T-cell (primary cell): ENCODE measurements at regions not wholly inside any gene's neighbourhood (a gene's known extent, or its start where the extent isn't known, plus 50 kb on each side); places are given as distances from the start of the nearest gene placed in this dataset.
A peak's percentile ranks its signal among the peaks of the same experiment; 100 is the strongest.

ENCODE experiments used
- ATAC-seq, 4 experiments: fragments of 200-7000 bp in 3 of 4; fragments of 150-1000 bp in 1 of 4; cut with Tn5 transposase; replicated peaks in 1 of 4; 1 replicate in 3 of 4; 2 replicates in 1 of 4; pipeline ENCODE4 v1.10.0; 2021; ENCODE audit warnings: moderate library complexity in 3 of 4, mild to moderate bottlenecking in 2 of 4, moderate number of reproducible peaks in 1 of 4
- CTCF ChIA-PET, 2 donors: fragments of 300-600 bp; sonication (Branson Sonifier 250); formaldehyde crosslinking; loops; one replicate each; lab custom pipeline; 2022; ENCODE audit warnings: antibody characterized with exemption in 2 of 2; lab: Charles Lee
- POLR2A ChIA-PET, 2 donors: fragments of 300-600 bp; sonication (Branson Sonifier 250); formaldehyde crosslinking; loops; one replicate each; lab custom pipeline; 2022; ENCODE audit warnings: antibody characterized with exemption in 2 of 2; lab: Charles Lee
- DNase-seq, 35 experiments: peaks; one replicate each; pipeline versions ENCODE4 v3.0.0 to v3.0.0-alpha.2; 2013 to 2023
- H3K27ac ChIP-seq: one replicate; pipeline ENCODE4 v1.5.1; 2013; ENCODE audit warnings: low read length
- H3K27me3 ChIP-seq, 2 experiments: replicated peaks in 1 of 2; 1 replicate in 1 of 2; 2 replicates in 1 of 2; pipeline versions ENCODE4 v1.6.1 to v1.7.0; 2013; ENCODE audit warnings: low read length in 1 of 2, mixed read lengths in 1 of 2; ENCODE audit not compliant: control insufficient read depth in 2 of 2, insufficient read depth in 2 of 2; ENCODE audit errors: extremely low read depth in 1 of 2
- H3K36me3 ChIP-seq, 2 donors: 1 replicate in 1 of 2; 2 replicates in 1 of 2; pipeline versions ENCODE4 v1.6.1 to v1.7.0; 2013; ENCODE audit warnings: low read length in 1 of 2; ENCODE audit not compliant: control insufficient read depth in 2 of 2, insufficient read depth in 1 of 2; ENCODE audit errors: extremely low read depth in 1 of 2
- H3K4me1 ChIP-seq, 2 experiments: 1 replicate in 1 of 2; 2 replicates in 1 of 2; pipeline versions ENCODE4 v1.6.1 to v1.7.0; 2013; ENCODE audit warnings: low read length in 2 of 2, mixed read lengths in 1 of 2; ENCODE audit not compliant: insufficient read depth in 2 of 2, control insufficient read depth in 1 of 2; ENCODE audit errors: extremely low read depth in 1 of 2
- H3K4me3 ChIP-seq, 2 donors: 1 replicate in 1 of 2; 2 replicates in 1 of 2; pipeline versions ENCODE4 v1.5.1 to v1.7.0; 2013; ENCODE audit warnings: mild to moderate bottlenecking in 2 of 2, low read length in 1 of 2, moderate library complexity in 1 of 2; ENCODE audit not compliant: control insufficient read depth in 1 of 2; ENCODE audit errors: extremely low read depth in 1 of 2
- H3K9me3 ChIP-seq: 2 replicates; pipeline ENCODE4 v1.7.0; 2013
- H3K27ac Mint-ChIP-seq, 2 donors: one replicate each; pipeline ENCODE4 v1.8.0; 2020 to 2021; ENCODE audit warnings: mild to moderate bottlenecking in 2 of 2, mixed read lengths in 2 of 2
- H3K27me3 Mint-ChIP-seq, 2 donors: one replicate each; pipeline ENCODE4 v1.8.0; 2021 to 2022; ENCODE audit warnings: mixed read lengths in 2 of 2
- H3K36me3 Mint-ChIP-seq: one replicate; pipeline ENCODE4 v1.8.0; 2021; ENCODE audit warnings: mixed read lengths
- H3K4me1 Mint-ChIP-seq, 3 donors: one replicate each; pipeline ENCODE4 v1.8.0; 2020 to 2022; ENCODE audit warnings: mixed read lengths in 3 of 3, mild to moderate bottlenecking in 1 of 3
- H3K4me3 Mint-ChIP-seq, 3 donors: one replicate each; pipeline ENCODE4 v1.8.0; 2020 to 2022; ENCODE audit warnings: mild to moderate bottlenecking in 3 of 3, mixed read lengths in 3 of 3, moderate library complexity in 3 of 3
- H3K9me3 Mint-ChIP-seq, 3 donors: one replicate each; pipeline ENCODE4 v1.8.0; 2020 to 2022; ENCODE audit warnings: mixed read lengths in 3 of 3
- WGBS: methylation state at CpG from one replicate; pipeline ENCODE4 v1.1.5; 2013; ENCODE audit warnings: missing lambda C conversion rate; ENCODE audit not compliant: insufficient coverage; 5-methylcytosine and 5-hydroxymethylcytosine counted together

GRCh38 chr10:131843881-131844284 lies 56.9 kb upstream of the PPP2R2D start:
- Histone ChIP-seq H3K27me3 (peaks cover 0 to 22% of the 10 kb centered on the region in 2 experiments), H3K9me3 (no peaks in the 10 kb centered on the region), H3K36me3 (no peaks in the 10 kb centered on the region), H3K27ac (no peak overlapping the region), H3K4me1 (no peaks in the 10 kb centered on the region), H3K4me3 (no peak overlapping the region)
- DNase-seq (peak in 1 of 35 experiments; percentile 9), ATAC-seq (no peak)
- H3K36me3 Mint-ChIP-seq = no peaks in the 10 kb centered on the region
- WGBS = 92% methylated on average over 11 of the region's 16 CpGs
- ChIA-PET CTCF (no interaction called here), POLR2A (no interaction called here)
- H3K27me3 Mint-ChIP-seq = peaks cover 0 to 8% of the 10 kb centered on the region in 2 donors
- no peaks in the 10 kb centered on the region for H3K9me3 Mint-ChIP-seq
- no peaks in the 10 kb centered on the region for H3K4me1 Mint-ChIP-seq
- no peak overlapping the region for H3K27ac Mint-ChIP-seq
- no peak overlapping the region for H3K4me3 Mint-ChIP-seq

GRCh38 chr10:131844529-131845084 lies 56.2 kb upstream of the PPP2R2D start:
- Histone ChIP-seq H3K4me1 (no peaks in the 10 kb centered on the region), H3K9me3 (no peaks in the 10 kb centered on the region), H3K4me3 (no peak overlapping the region), H3K27ac (no peak overlapping the region), H3K27me3 (peaks cover 0 to 22% of the 10 kb centered on the region in 2 experiments), H3K36me3 (no peaks in the 10 kb centered on the region)
- DNase-seq = peak in 1 of 35 experiments; percentile 5
- Mint-ChIP-seq H3K27ac (no peak overlapping the region), H3K4me3 (no peak overlapping the region), H3K9me3 (no peaks in the 10 kb centered on the region), H3K36me3 (no peaks in the 10 kb centered on the region), H3K27me3 (peaks cover 0 to 8% of the 10 kb centered on the region in 2 donors), H3K4me1 (no peaks in the 10 kb centered on the region)
- 84% methylated on average over 22 of the region's 22 CpGs for WGBS
- no peak for ATAC-seq
- ChIA-PET POLR2A (no interaction called here), CTCF (no interaction called here)

- WGBS = 87% methylated on average over 22 of the region's 26 CpGs
- ChIA-PET CTCF (no interaction called here), POLR2A (no interaction called here)
- Histone ChIP-seq H3K27me3 (peaks cover 0 to 22% of the 10 kb centered on the region in 2 experiments), H3K9me3 (no peaks in the 10 kb centered on the region), H3K27ac (no peak overlapping the region), H3K4me3 (no peak overlapping the region), H3K36me3 (no peaks in the 10 kb centered on the region), H3K4me1 (no peaks in the 10 kb centered on the region)
- no peak overlapping the region for H3K27ac Mint-ChIP-seq
- H3K4me3 Mint-ChIP-seq = no peak overlapping the region
- no peaks in the 10 kb centered on the region for H3K9me3 Mint-ChIP-seq
- peak in 1 of 35 experiments; percentile 14 for DNase-seq
- no peaks in the 10 kb centered on the region for H3K4me1 Mint-ChIP-seq
- no peak for ATAC-seq
- no peaks in the 10 kb centered on the region for H3K36me3 Mint-ChIP-seq
- H3K27me3 Mint-ChIP-seq = peaks cover 0 to 8% of the 10 kb centered on the region in 2 donors
Observed at GRCh38 chr10:131845505-131846239, 55.1 kb upstream of the PPP2R2D start.

- POLR2A ChIA-PET = no interaction called here
- no peaks in the 10 kb centered on the region for H3K9me3 ChIP-seq
- Mint-ChIP-seq H3K9me3 (peaks cover 0 to 4% (median 0%) of the 10 kb centered on the region in 3 donors), H3K36me3 (no peaks in the 10 kb centered on the region), H3K27me3 (peaks cover 0 to 8% of the 10 kb centered on the region in 2 donors), H3K27ac (no peak overlapping the region), H3K4me3 (no peak overlapping the region), H3K4me1 (no peaks in the 10 kb centered on the region)
- no peak overlapping the region for H3K4me3 ChIP-seq
- H3K36me3 ChIP-seq = no peaks in the 10 kb centered on the region
- peaks cover 0 to 15% of the 10 kb centered on the region in 2 experiments for H3K27me3 ChIP-seq
- CTCF ChIA-PET = no interaction called here
- DNase-seq = peak in 2 of 35 experiments; percentile 4 to 21
- ATAC-seq = no peak
- WGBS = 71% methylated on average over 21 of the region's 26 CpGs
- H3K4me1 ChIP-seq = no peaks in the 10 kb centered on the region
- H3K27ac ChIP-seq = no peak overlapping the region
Observed at GRCh38 chr10:131846240-131847101, 54.3 kb upstream of the PPP2R2D start.

- no peaks in the 10 kb centered on the region for H3K4me1 Mint-ChIP-seq
- ATAC-seq (no peak), DNase-seq (peak in 2 of 35 experiments; percentile 3 to 18)
- H3K4me3 Mint-ChIP-seq = no peak overlapping the region
- H3K9me3 Mint-ChIP-seq = peaks cover 0 to 4% (median 0%) of the 10 kb centered on the region in 3 donors
- no peaks in the 10 kb centered on the region for H3K36me3 ChIP-seq
- peaks cover 0 to 8% of the 10 kb centered on the region in 2 donors for H3K27me3 Mint-ChIP-seq
- CTCF ChIA-PET = no interaction called here
- H3K4me1 ChIP-seq = no peaks in the 10 kb centered on the region
- no peak overlapping the region for H3K27ac Mint-ChIP-seq
- POLR2A ChIA-PET = no interaction called here
- 80% methylated on average over 22 of the region's 25 CpGs for WGBS
- H3K27ac ChIP-seq = no peak overlapping the region
- no peaks in the 10 kb centered on the region for H3K9me3 ChIP-seq
- H3K4me3 ChIP-seq = no peak overlapping the region
- no peaks in the 10 kb centered on the region for H3K36me3 Mint-ChIP-seq
- peaks cover 0 to 10% of the 10 kb centered on the region in 2 experiments for H3K27me3 ChIP-seq
Observed at GRCh38 chr10:131847241-131847783, 53.5 kb upstream of the PPP2R2D start.

- Histone ChIP-seq H3K27me3 (peaks cover 0 to 8% of the 10 kb centered on the region in 2 experiments), H3K4me1 (no peaks in the 10 kb centered on the region), H3K4me3 (no peak overlapping the region), H3K27ac (no peak overlapping the region), H3K36me3 (no peaks in the 10 kb centered on the region), H3K9me3 (no peaks in the 10 kb centered on the region)
- Mint-ChIP-seq H3K4me1 (no peaks in the 10 kb centered on the region), H3K36me3 (no peaks in the 10 kb centered on the region), H3K27ac (no peak overlapping the region), H3K27me3 (peaks cover 0 to 8% of the 10 kb centered on the region in 2 donors), H3K4me3 (no peak overlapping the region), H3K9me3 (peaks cover 0 to 4% (median 0%) of the 10 kb centered on the region in 3 donors)
- ATAC-seq (no peak), DNase-seq (peak in 2 of 35 experiments; percentile 8 to 17)
- WGBS = 76% methylated on average over 10 of the region's 11 CpGs
- ChIA-PET POLR2A (no interaction called here), CTCF (no interaction called here)
Observed at GRCh38 chr10:131848296-131848695, 52.5 kb upstream of the PPP2R2D start.
